Endothelial cell (in vitro differentiated cells): ENCODE measurements at regions not wholly inside any gene's neighbourhood (a gene's known extent, or its start where the extent isn't known, plus 50 kb on each side); places are given as distances from the start of the nearest gene placed in this dataset.

Experiments used
- DNase-seq: peaks from one replicate; pipeline ENCODE4 v3.0.0; 2021; ENCODE audit warnings: low spot score
- H3K27ac Mint-ChIP-seq: one replicate; pipeline ENCODE4 v1.8.0; 2021; ENCODE audit warnings: mixed read lengths, inconsistent platforms; ENCODE audit not compliant: unreplicated experiment
- H3K27me3 Mint-ChIP-seq: one replicate; pipeline ENCODE4 v1.8.0; 2021; ENCODE audit warnings: mild to moderate bottlenecking, moderate library complexity, mixed read lengths, inconsistent platforms; ENCODE audit not compliant: unreplicated experiment
- H3K36me3 Mint-ChIP-seq: one replicate; pipeline ENCODE4 v1.8.0; 2021; ENCODE audit warnings: mild to moderate bottlenecking, low read depth, mixed read lengths, inconsistent platforms; ENCODE audit not compliant: unreplicated experiment
- H3K4me1 Mint-ChIP-seq: one replicate; pipeline ENCODE4 v1.8.0; 2021; ENCODE audit warnings: mild to moderate bottlenecking, mixed read lengths, inconsistent platforms; ENCODE audit not compliant: unreplicated experiment
- H3K4me3 Mint-ChIP-seq: one replicate; pipeline ENCODE4 v1.8.0; 2021; ENCODE audit warnings: mild to moderate bottlenecking, mixed read lengths, inconsistent platforms; ENCODE audit not compliant: unreplicated experiment
- H3K9me3 Mint-ChIP-seq: one replicate; pipeline ENCODE4 v1.8.0; 2021; ENCODE audit warnings: mixed read lengths, inconsistent platforms; ENCODE audit not compliant: unreplicated experiment
- CTCF ChIP-seq: fragments of 200-600 bp; sonication (generic); IDR thresholded peaks from one replicate; pipeline ENCODE4 v1.5.0; 2021; ENCODE audit warnings: antibody characterized with exemption; ENCODE audit not compliant: unreplicated experiment

- no peak overlapping the region for H3K27ac Mint-ChIP-seq
- TF ChIP-seq CTCF = no peak
- H3K27me3 Mint-ChIP-seq = no peaks in the 10 kb centered on the region
- no peaks in the 10 kb centered on the region for H3K4me1 Mint-ChIP-seq
- DNase-seq = no peak
- H3K9me3 Mint-ChIP-seq = no peaks in the 10 kb centered on the region
- no peak overlapping the region for H3K4me3 Mint-ChIP-seq
- no peaks in the 10 kb centered on the region for H3K36me3 Mint-ChIP-seq
Measured at GRCh38 chr5:125587631-125588030, 835.6 kb upstream of the GRAMD2B start.

- Mint-ChIP-seq H3K4me1 (peaks cover 9% of the 10 kb centered on the region), H3K4me3 (no peak overlapping the region), H3K36me3 (no peaks in the 10 kb centered on the region), H3K27ac (no peak overlapping the region), H3K27me3 (no peaks in the 10 kb centered on the region), H3K9me3 (no peaks in the 10 kb centered on the region)
- TF ChIP-seq CTCF = no peak
- DNase-seq = no peak
Measured at GRCh38 chr5:125592856-125593255, 830.4 kb upstream of the GRAMD2B start.

- H3K27ac Mint-ChIP-seq = no peak overlapping the region
- H3K27me3 Mint-ChIP-seq = no peaks in the 10 kb centered on the region
- TF ChIP-seq CTCF = no peak
- no peaks in the 10 kb centered on the region for H3K36me3 Mint-ChIP-seq
- no peaks in the 10 kb centered on the region for H3K9me3 Mint-ChIP-seq
- H3K4me1 Mint-ChIP-seq = peaks cover 9% of the 10 kb centered on the region
- no peak for DNase-seq
- no peak overlapping the region for H3K4me3 Mint-ChIP-seq
Measured at GRCh38 chr5:125595095-125595494, 828.1 kb upstream of the GRAMD2B start.

- H3K9me3 Mint-ChIP-seq = no peaks in the 10 kb centered on the region
- H3K4me1 Mint-ChIP-seq = peaks cover 9% of the 10 kb centered on the region
Measured at GRCh38 chr5:125595845-125596244, 827.4 kb upstream of the GRAMD2B start.

GRCh38 chr5:125597338-125597737 is 825.9 kb upstream of the GRAMD2B start:
- no peaks in the 10 kb centered on the region for H3K36me3 Mint-ChIP-seq
- no peak for TF ChIP-seq CTCF
- no peak for DNase-seq
- H3K9me3 Mint-ChIP-seq = no peaks in the 10 kb centered on the region
- peaks cover 9% of the 10 kb centered on the region for H3K4me1 Mint-ChIP-seq
- H3K27ac Mint-ChIP-seq = no peak overlapping the region
- H3K4me3 Mint-ChIP-seq = no peak overlapping the region
- H3K27me3 Mint-ChIP-seq = no peaks in the 10 kb centered on the region

More at GRCh38 chr5:125595845-125596244, 827.4 kb upstream of the GRAMD2B start:
- Mint-ChIP-seq H3K4me3 (no peak overlapping the region), H3K27ac (no peak overlapping the region), H3K36me3 (no peaks in the 10 kb centered on the region), H3K27me3 (no peaks in the 10 kb centered on the region)
- DNase-seq = no peak
- TF ChIP-seq CTCF = no peak
